ENCODE measurements at regions not wholly inside any gene's neighbourhood (a gene's known extent, or its start where the extent isn't known, plus 50 kb on each side); places are given as distances from the start of the nearest gene placed in this dataset.

DNA sequence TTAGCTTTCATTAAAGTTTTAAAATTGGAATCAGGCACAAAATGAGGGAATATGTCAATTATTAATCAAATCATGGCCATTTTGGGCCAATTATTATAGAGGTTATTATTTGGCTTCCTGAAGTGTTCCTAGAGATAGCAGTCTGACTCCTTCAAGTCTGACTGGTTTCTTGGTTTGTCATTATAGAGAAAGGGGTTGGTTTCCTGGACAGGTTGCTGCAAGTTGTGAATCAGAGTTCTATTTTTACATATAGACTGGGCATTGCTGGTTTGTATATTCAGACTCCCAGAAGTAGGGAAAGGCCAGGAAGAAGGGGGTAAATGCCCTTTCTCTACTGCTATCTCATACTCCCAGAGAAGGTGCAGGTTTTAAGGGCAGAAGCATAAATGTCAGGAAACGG lies 121.4 kb upstream of the CEP162 start:
- Histone ChIP-seq H3K9ac (no peak overlapping the region), H3K4me2 (no peak overlapping the region), H4K20me1 (ENCODE audit: low read depth) (no peaks in the 10 kb centered on the region), H3K27me3 (no peaks in the 10 kb centered on the region), H3K4me1 (no peaks in the 10 kb centered on the region), H3K27ac (no peak overlapping the region), H3K4me3 (no peak overlapping the region), H2AFZ (replicated peaks) (no peak overlapping the region), H3K79me2 (ENCODE audit: low read depth) (no peaks in the 10 kb centered on the region), H3F3A (ENCODE audit: low read depth) (no peaks in the 10 kb centered on the region), H3K36me3 (no peaks in the 10 kb centered on the region), H3K9me3 (ENCODE audit: low read depth) (no peaks in the 10 kb centered on the region)
- TF ChIP-seq EZH2phosphoT487 (IDR thresholded peaks at IDR 0.05) (no peak), EZH2 (IDR thresholded peaks at IDR 0.05) (no peak)
- TF ChIP-seq, protein P1, sequence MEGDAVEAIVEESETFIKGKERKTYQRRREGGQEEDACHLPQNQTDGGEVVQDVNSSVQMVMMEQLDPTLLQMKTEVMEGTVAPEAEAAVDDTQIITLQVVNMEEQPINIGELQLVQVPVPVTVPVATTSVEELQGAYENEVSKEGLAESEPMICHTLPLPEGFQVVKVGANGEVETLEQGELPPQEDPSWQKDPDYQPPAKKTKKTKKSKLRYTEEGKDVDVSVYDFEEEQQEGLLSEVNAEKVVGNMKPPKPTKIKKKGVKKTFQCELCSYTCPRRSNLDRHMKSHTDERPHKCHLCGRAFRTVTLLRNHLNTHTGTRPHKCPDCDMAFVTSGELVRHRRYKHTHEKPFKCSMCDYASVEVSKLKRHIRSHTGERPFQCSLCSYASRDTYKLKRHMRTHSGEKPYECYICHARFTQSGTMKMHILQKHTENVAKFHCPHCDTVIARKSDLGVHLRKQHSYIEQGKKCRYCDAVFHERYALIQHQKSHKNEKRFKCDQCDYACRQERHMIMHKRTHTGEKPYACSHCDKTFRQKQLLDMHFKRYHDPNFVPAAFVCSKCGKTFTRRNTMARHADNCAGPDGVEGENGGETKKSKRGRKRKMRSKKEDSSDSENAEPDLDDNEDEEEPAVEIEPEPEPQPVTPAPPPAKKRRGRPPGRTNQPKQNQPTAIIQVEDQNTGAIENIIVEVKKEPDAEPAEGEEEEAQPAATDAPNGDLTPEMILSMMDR (IDR thresholded peaks at IDR 0.05): no peak
- Mint-ChIP-seq H3K4me3 (no peak overlapping the region), H3K27me3 (ENCODE audit: insufficient read depth, low read depth) (peaks cover 2% of the 10 kb centered on the region), H3K27ac (no peak overlapping the region), H3K4me1 (no peaks in the 10 kb centered on the region), H3K36me3 (no peaks in the 10 kb centered on the region), H3K9me3 (no peaks in the 10 kb centered on the region)
- no peak for DNase-seq (ENCODE audit: low spot score)

DNA sequence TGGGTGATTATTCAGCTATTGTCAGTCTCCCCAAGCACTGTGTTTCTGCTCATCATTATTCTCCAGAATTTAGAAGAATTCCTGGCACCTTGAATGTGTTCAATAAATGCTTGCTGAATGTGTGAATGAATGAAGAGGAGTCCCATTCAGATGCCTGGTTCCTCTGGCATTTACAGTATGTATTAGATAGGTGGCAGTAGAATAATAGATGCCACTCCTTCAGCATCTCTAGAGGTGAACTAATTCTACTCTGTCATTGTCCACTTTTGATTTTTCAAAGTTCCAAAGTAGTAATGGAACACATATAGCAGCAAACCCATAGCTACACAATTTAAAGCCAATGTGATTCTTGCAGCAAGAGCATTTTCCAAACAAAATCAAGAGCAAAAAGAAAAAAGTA lies 118.9 kb upstream of the CEP162 start:
- no peak for DNase-seq (ENCODE audit: low spot score)
- no peaks in the 10 kb centered on the region for H3K4me1 ChIP-seq
- H3K9me3 Mint-ChIP-seq: no peaks in the 10 kb centered on the region
- no peaks in the 10 kb centered on the region for H3K9me3 ChIP-seq (ENCODE audit: low read depth)
- H3K4me3 ChIP-seq: no peak overlapping the region
- no peak overlapping the region for H3K4me3 Mint-ChIP-seq
- H2AFZ ChIP-seq (replicated peaks): no peak overlapping the region
- no peaks in the 10 kb centered on the region for H3F3A ChIP-seq (ENCODE audit: low read depth)
- H3K4me2 ChIP-seq: no peak overlapping the region
- no peak for TF ChIP-seq EZH2phosphoT487 (IDR thresholded peaks at IDR 0.05)
- TF ChIP-seq, protein P1 (IDR thresholded peaks at IDR 0.05): peak; percentile 29
- H3K79me2 ChIP-seq (ENCODE audit: low read depth): no peaks in the 10 kb centered on the region
- no peak overlapping the region for H3K27ac Mint-ChIP-seq
- peaks cover 2% of the 10 kb centered on the region for H3K27me3 Mint-ChIP-seq (ENCODE audit: insufficient read depth, low read depth)
- no peak overlapping the region for H3K27ac ChIP-seq
- no peaks in the 10 kb centered on the region for H3K27me3 ChIP-seq
- no peaks in the 10 kb centered on the region for H4K20me1 ChIP-seq (ENCODE audit: low read depth)
- no peaks in the 10 kb centered on the region for H3K36me3 ChIP-seq
- no peaks in the 10 kb centered on the region for H3K36me3 Mint-ChIP-seq
- H3K4me1 Mint-ChIP-seq: peaks cover 1% of the 10 kb centered on the region
- no peak overlapping the region for H3K9ac ChIP-seq

DNA sequence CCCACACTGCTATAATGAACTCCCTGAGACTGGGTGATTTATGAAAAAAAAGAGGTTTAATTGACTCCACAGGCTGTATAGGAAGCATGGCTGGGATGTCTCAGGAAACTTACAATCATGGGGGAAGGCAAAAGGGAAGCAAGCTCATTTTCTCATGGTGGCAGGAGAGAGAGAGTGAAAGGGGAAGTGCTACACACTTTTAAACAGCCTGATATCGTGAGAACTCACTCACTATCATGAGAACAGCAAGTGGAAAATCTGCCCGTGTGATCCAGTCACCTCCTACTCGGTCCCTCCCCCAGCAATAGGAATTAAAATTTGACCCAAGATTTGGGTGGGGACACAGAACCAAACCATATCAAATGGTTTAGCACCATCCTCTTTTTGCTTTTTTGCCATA lies 116.6 kb upstream of the CEP162 start:
- Mint-ChIP-seq H3K27me3 (ENCODE audit: insufficient read depth, low read depth) (peaks cover 2% of the 10 kb centered on the region), H3K9me3 (peaks cover 1% of the 10 kb centered on the region), H3K4me3 (no peak overlapping the region), H3K4me1 (peaks cover 3% of the 10 kb centered on the region), H3K36me3 (no peaks in the 10 kb centered on the region), H3K27ac (no peak overlapping the region)
- Histone ChIP-seq H3K9me3 (ENCODE audit: low read depth) (no peaks in the 10 kb centered on the region), H3K9ac (no peak overlapping the region), H3K79me2 (ENCODE audit: low read depth) (no peaks in the 10 kb centered on the region), H3F3A (ENCODE audit: low read depth) (no peaks in the 10 kb centered on the region), H2AFZ (replicated peaks) (no peak overlapping the region), H3K4me2 (no peak overlapping the region), H4K20me1 (ENCODE audit: low read depth) (no peaks in the 10 kb centered on the region), H3K27ac (no peak overlapping the region), H3K4me1 (no peaks in the 10 kb centered on the region), H3K4me3 (no peak overlapping the region), H3K27me3 (no peaks in the 10 kb centered on the region), H3K36me3 (no peaks in the 10 kb centered on the region)
- TF ChIP-seq EZH2phosphoT487 (IDR thresholded peaks at IDR 0.05) (no peak), EZH2 (IDR thresholded peaks at IDR 0.05) (no peak)
- TF ChIP-seq, protein P1 (IDR thresholded peaks at IDR 0.05): no peak
- no peak for DNase-seq (ENCODE audit: low spot score)

DNA sequence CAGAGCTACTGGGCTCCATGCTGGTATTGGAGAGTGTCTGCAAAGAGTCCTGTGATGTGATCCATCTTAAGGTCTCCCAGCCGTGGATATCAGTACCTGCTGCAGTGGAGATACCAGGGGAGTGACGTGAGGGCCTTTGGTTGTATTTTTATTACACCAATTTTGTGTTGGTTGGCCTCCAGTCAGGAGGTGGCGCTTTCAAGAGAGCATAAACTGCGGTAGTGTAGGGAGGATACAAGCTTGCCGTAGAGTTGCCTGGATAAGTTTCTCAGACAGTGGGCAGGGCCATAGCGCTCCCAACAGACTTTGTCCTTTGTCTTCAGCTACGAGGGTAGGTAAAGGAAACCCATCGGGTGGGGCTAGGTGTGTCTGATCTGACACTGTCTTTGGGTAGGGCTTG lies 113.0 kb upstream of the CEP162 start:
- Histone ChIP-seq H3F3A (ENCODE audit: low read depth) (no peaks in the 10 kb centered on the region), H3K9me3 (ENCODE audit: low read depth) (no peaks in the 10 kb centered on the region), H2AFZ (replicated peaks) (no peak overlapping the region), H3K4me2 (no peak overlapping the region), H4K20me1 (ENCODE audit: low read depth) (no peaks in the 10 kb centered on the region), H3K27me3 (no peaks in the 10 kb centered on the region), H3K4me3 (no peak overlapping the region), H3K4me1 (no peaks in the 10 kb centered on the region), H3K9ac (no peak overlapping the region), H3K79me2 (ENCODE audit: low read depth) (no peaks in the 10 kb centered on the region), H3K36me3 (no peaks in the 10 kb centered on the region), H3K27ac (no peak overlapping the region)
- H3K27ac Mint-ChIP-seq: no peak overlapping the region
- H3K27me3 Mint-ChIP-seq (ENCODE audit: insufficient read depth, low read depth): peaks cover 2% of the 10 kb centered on the region
- no peaks in the 10 kb centered on the region for H3K36me3 Mint-ChIP-seq
- no peak overlapping the region for H3K4me3 Mint-ChIP-seq
- H3K4me1 Mint-ChIP-seq: peaks cover 3% of the 10 kb centered on the region
- TF ChIP-seq, protein P1 (IDR thresholded peaks at IDR 0.05): no peak
- no peak for TF ChIP-seq EZH2phosphoT487 (IDR thresholded peaks at IDR 0.05)
- no peak for TF ChIP-seq EZH2 (IDR thresholded peaks at IDR 0.05)
- peaks cover 16% of the 10 kb centered on the region for H3K9me3 Mint-ChIP-seq
- DNase-seq (ENCODE audit: low spot score): no peak

Data from neural progenitor cell (in vitro differentiated cells).